NCI-H1092 treated with DMSO at 0.1 percent for 48 hours (cell line): ENCODE measurements at regions not wholly inside any gene's neighbourhood (a gene's known extent, or its start where the extent isn't known, plus 50 kb on each side); places are given as distances from the start of the nearest gene placed in this dataset.
"Not testable (repeated sequence)": the region's sequence is repeated elsewhere in the genome, so short reads cannot be mapped to it uniquely, and the experiment has no call there.

Experiments used
- DNase-seq: peaks from one replicate; lab custom pipeline; 2025; lab: John Stamatoyannopoulos, UW

- no peak for DNase-seq
These were observed 425.1 kb upstream of the MGMT start for GRCh38 chr10:129041916-129042315.

- no peak for DNase-seq
These were observed 424.1 kb upstream of the MGMT start for GRCh38 chr10:129042776-129043595.

- DNase-seq = no peak
These were observed 423.4 kb upstream of the MGMT start for GRCh38 chr10:129043691-129044090.

GRCh38 chr10:129045599-129045998 is 421.4 kb upstream of the MGMT start:
- DNase-seq = no peak

- no peak for DNase-seq
These were observed 420.9 kb upstream of the MGMT start for GRCh38 chr10:129046065-129046681.

GRCh38 chr10:129046962-129047361 is 420.1 kb upstream of the MGMT start:
- DNase-seq = no peak

GRCh38 chr10:129047600-129047999 is 419.4 kb upstream of the MGMT start:
- no peak for DNase-seq

GRCh38 chr10:129048513-129048912 is 418.5 kb upstream of the MGMT start:
- DNase-seq = no peak

GRCh38 chr10:129049501-129049900 is 417.5 kb upstream of the MGMT start:
- no peak for DNase-seq

- DNase-seq = no peak
These were observed 411.8 kb upstream of the MGMT start for GRCh38 chr10:129055225-129055624.

GRCh38 chr10:129055986-129056385 is 411.1 kb upstream of the MGMT start:
- no peak for DNase-seq

- DNase-seq = no peak
These were observed 410.0 kb upstream of the MGMT start for GRCh38 chr10:129056734-129057689.

- DNase-seq = no peak
These were observed 409.0 kb upstream of the MGMT start for GRCh38 chr10:129057856-129058663.

- no peak for DNase-seq
These were observed 408.3 kb upstream of the MGMT start for GRCh38 chr10:129058664-129059155.

- DNase-seq = no peak
These were observed 407.1 kb upstream of the MGMT start for GRCh38 chr10:129059977-129060376.

GRCh38 chr10:129063212-129063611 is 403.8 kb upstream of the MGMT start:
- DNase-seq = no peak

GRCh38 chr10:129063877-129064276 is 403.2 kb upstream of the MGMT start:
- DNase-seq = no peak

GRCh38 chr10:129066529-129066928 is 400.5 kb upstream of the MGMT start:
- DNase-seq = not testable (repeated sequence)

- not testable (repeated sequence) for DNase-seq
These were observed 395.6 kb upstream of the MGMT start for GRCh38 chr10:129071411-129071810.

- DNase-seq = no peak
These were observed 392.1 kb upstream of the MGMT start for GRCh38 chr10:129074939-129075338.

- no peak for DNase-seq
These were observed 391.5 kb upstream of the MGMT start for GRCh38 chr10:129075508-129075907.
